Vagina (tissue), 2 donors: ENCODE measurements at regions not wholly inside any gene's neighbourhood (a gene's known extent, or its start where the extent isn't known, plus 50 kb on each side); places are given as distances from the start of the nearest gene placed in this dataset.

ENCODE experiments used
- DNase-seq, 2 donors: peaks; one replicate each; pipeline ENCODE4 v3.0.0-alpha.2; 2017; ENCODE audit errors: extremely low spot score in 2 of 2
- H3K27ac ChIP-seq: fragments of 200-600 bp; sonication (generic); one replicate; pipeline ENCODE4 v1.5.1; 2019
- H3K27me3 ChIP-seq: fragments of 200-600 bp; sonication (generic); one replicate; pipeline ENCODE4 v1.5.1; 2019
- H3K36me3 ChIP-seq, 2 donors: fragments of 200-600 bp; sonication (generic); one replicate each; pipeline ENCODE4 v1.5.1; 2017 to 2019
- H3K4me1 ChIP-seq: fragments of 200-600 bp; sonication (generic); one replicate; pipeline ENCODE4 v1.5.1; 2019
- H3K4me3 ChIP-seq, 2 donors: fragments of 200-600 bp; sonication (generic); 1 replicate in 1 of 2; 2 replicates in 1 of 2; pipeline ENCODE4 v1.5.1; 2016 to 2019
- H3K9me3 ChIP-seq: fragments of 200-600 bp; sonication (generic); one replicate; pipeline ENCODE4 v1.5.1; 2019
- CTCF ChIP-seq, 3 experiments: fragments of 450-650 bp in 2 of 3; fragments of 200-600 bp in 1 of 3; sonication (generic) in 1 of 3; IDR thresholded peaks; one replicate each; pipeline ENCODE4 v1.5.1; 2017 to 2019; ENCODE audit warnings: antibody characterized with exemption in 3 of 3, mild to moderate bottlenecking in 2 of 3, moderate library complexity in 2 of 3
- POLR2A ChIP-seq, 2 donors: fragments of 450-650 bp; IDR thresholded peaks; one replicate each; pipeline ENCODE4 v1.6.1; 2017; ENCODE audit warnings: antibody characterized with exemption in 2 of 2, mild to moderate bottlenecking in 2 of 2, moderate library complexity in 2 of 2
- POLR2AphosphoS5 ChIP-seq, 2 donors: sonication (generic); formaldehyde crosslinking; IDR thresholded peaks; one replicate each; pipeline ENCODE4 v1.9.0; 2017; ENCODE audit warnings: antibody characterized with exemption in 2 of 2, mild to moderate bottlenecking in 2 of 2, low read depth in 1 of 2; ENCODE audit not compliant: insufficient read depth in 1 of 2
- intact Hi-C: fragments of 100-400 bp; cut with DNase I; formaldehyde crosslinking; loops from one replicate; pipeline ENCODE4 v1.15.1; 2023

DNA sequence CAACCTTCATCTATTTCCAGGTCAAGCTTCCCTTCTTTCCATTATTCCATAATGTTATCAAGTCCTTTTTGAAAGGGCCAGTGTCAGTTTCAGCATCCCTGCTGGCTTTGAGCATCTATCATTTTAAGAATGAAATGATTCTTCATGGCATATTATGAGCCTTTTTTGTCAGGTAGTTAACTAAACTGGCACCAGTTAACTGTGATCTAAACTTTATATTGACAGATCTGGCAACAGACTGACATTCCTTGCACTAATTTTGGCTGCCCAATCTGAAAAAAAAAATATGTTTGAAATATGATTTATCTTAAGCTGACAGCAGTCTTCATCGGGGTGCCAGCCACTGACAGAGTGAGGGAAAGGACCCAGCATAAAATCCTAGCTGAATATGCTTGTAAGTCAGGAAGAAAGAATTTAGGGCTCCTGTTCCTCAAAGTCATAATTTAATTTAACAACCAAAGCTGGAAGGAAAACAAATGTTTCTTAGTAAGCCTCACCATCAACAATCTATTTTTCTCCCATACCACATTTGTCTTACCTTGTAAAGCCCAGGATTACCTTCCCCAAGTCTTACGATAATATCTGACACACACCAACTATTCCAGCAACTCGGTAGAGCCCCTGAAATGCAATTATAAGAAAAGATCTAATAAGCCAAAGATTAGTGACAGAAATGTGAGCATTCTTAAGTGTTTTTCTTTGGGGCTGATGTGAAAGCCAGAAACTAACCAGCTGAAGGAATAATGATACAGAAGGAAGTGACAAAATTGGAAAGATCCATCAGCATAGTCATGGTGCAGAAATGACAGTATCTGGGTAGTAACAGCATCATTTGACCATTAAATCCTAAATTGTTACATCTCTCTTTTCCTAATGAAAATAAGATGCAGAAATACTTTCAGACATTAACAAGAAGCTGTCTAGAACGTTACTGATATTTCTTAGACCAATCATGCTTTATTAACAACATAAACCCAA is 228.1 kb downstream of the RBM43 start:
- H3K27ac ChIP-seq, result no peak overlapping the region
- no peaks in the 10 kb centered on the region for H3K36me3 ChIP-seq
- peaks cover 22% of the 10 kb centered on the region for H3K4me1 ChIP-seq
- TF ChIP-seq POLR2A (IDR thresholded peaks at IDR 0.05) (no peak), CTCF (IDR thresholded peaks at IDR 0.05) (no peak), POLR2AphosphoS5 (IDR thresholded peaks at IDR 0.05; ENCODE audit: insufficient read depth in 1 of 2, low read depth in 1 of 2) (no peak)
- intact Hi-C loops, result no loop called here
- no peaks in the 10 kb centered on the region for H3K27me3 ChIP-seq
- H3K4me3 ChIP-seq, result no peak overlapping the region
- no peaks in the 10 kb centered on the region for H3K9me3 ChIP-seq
- DNase-seq, result no peak

DNA sequence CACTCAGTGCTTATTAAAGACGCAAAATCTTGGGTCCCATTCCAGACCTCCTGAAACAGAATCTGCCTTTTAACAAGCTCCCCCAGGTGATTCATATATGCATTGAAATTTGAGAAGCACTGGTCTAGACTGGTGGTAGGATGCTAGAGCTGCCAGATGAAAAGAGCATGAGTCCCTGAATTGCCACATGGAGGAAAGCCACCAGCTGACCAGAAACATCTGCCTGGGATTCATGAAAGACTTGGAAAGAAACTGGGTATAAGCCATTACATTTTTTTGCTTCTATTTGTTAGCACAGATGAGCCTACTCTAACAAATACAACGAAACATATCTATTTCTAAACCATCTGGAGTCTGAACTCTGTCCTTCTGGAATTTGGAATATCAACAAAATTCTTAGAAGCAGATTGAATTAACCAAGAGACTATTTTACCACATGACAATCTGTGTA is 228.9 kb downstream of the RBM43 start:
- no peaks in the 10 kb centered on the region for H3K27me3 ChIP-seq
- no peaks in the 10 kb centered on the region for H3K36me3 ChIP-seq
- H3K9me3 ChIP-seq, result no peaks in the 10 kb centered on the region
- TF ChIP-seq POLR2AphosphoS5 (IDR thresholded peaks at IDR 0.05; ENCODE audit: insufficient read depth in 1 of 2, low read depth in 1 of 2) (no peak), CTCF (IDR thresholded peaks at IDR 0.05) (no peak), POLR2A (IDR thresholded peaks at IDR 0.05) (no peak)
- H3K27ac ChIP-seq, result no peak overlapping the region
- H3K4me3 ChIP-seq, result no peak overlapping the region
- intact Hi-C loops, result no loop called here
- DNase-seq, result no peak
- peaks cover 22% of the 10 kb centered on the region for H3K4me1 ChIP-seq

GRCh38 chr2:151030663-151031230 is 230.9 kb downstream of the RBM43 start:
- TF ChIP-seq POLR2AphosphoS5 (IDR thresholded peaks at IDR 0.05; ENCODE audit: insufficient read depth in 1 of 2, low read depth in 1 of 2) (no peak), CTCF (IDR thresholded peaks at IDR 0.05) (no peak), POLR2A (IDR thresholded peaks at IDR 0.05) (no peak)
- intact Hi-C loops, result no loop called here
- no peak overlapping the region for H3K4me3 ChIP-seq
- H3K36me3 ChIP-seq, result no peaks in the 10 kb centered on the region
- H3K27ac ChIP-seq, result no peak overlapping the region
- no peak for DNase-seq
- no peaks in the 10 kb centered on the region for H3K9me3 ChIP-seq
- H3K27me3 ChIP-seq, result no peaks in the 10 kb centered on the region
- H3K4me1 ChIP-seq, result peaks cover 22% of the 10 kb centered on the region

DNA sequence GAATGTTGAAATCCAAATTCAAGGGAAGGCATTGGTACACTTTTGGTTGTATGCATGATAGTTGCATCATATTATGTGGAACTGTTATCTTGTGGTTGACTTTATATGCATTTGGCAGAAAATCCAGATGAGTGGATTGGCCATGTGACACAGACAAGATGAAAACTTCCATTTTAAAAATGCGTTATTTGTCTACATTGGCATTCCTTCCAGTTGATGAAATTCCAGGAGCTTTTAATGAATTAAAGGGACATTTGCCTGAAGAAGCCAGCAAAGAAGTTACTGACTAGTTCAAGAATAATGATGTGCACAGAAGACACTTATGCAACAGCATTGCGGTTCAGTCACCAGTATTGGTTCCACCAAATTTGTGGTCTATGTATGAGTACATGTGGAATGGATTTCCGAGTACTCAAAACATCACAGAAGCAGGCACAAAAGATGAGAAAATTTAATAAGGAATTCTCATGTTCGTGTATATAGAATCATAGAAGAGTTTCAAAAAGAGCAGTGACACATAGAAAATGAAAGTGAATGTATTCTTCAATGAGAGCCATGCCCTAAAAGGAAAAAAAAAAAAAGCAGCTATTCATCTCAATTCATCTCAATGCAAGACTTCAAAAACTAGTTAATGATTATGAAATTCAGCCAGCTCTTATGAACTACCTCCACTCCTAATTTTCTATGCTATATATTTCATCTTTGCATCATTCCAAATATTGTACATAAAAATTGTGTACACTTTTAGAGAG is 232.1 kb downstream of the RBM43 start:
- intact Hi-C loops, result no loop called here
- H3K27me3 ChIP-seq, result no peaks in the 10 kb centered on the region
- H3K27ac ChIP-seq, result no peak overlapping the region
- peaks cover 22% of the 10 kb centered on the region for H3K4me1 ChIP-seq
- H3K4me3 ChIP-seq, result no peak overlapping the region
- H3K9me3 ChIP-seq, result no peaks in the 10 kb centered on the region
- no peak for DNase-seq
- TF ChIP-seq POLR2AphosphoS5 (IDR thresholded peaks at IDR 0.05; ENCODE audit: insufficient read depth in 1 of 2, low read depth in 1 of 2), result no peak
- H3K36me3 ChIP-seq, result no peaks in the 10 kb centered on the region

DNA sequence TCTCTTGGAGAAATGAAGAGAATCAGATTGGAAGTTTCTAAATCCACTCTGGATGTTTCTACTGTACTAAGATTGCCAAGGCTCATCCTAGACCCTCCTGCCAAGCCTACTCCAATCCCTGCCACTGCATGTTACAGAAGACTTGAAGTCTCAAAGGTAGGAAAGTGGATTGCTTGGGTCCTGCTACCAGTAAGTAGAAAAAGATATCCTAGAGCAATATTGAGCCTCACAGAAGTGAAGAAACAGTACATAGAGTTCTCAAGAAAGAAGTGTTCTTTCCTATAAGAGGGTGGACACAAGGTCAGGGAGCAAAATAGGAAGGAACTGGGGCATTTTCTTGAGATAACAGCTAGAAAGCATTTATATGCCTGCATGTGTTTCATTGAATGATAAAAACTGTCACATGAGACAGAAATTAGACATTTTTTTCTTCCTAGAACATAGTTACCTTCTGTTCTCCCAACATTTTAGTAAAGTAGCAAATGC is 232.9 kb downstream of the RBM43 start:
- intact Hi-C loops, result no loop called here

More for the DNA sequence above, 232.9 kb downstream of the RBM43 start:
- no peaks in the 10 kb centered on the region for H3K9me3 ChIP-seq
- H3K4me1 ChIP-seq, result peaks cover 17% of the 10 kb centered on the region
- no peaks in the 10 kb centered on the region for H3K27me3 ChIP-seq
- no peaks in the 10 kb centered on the region for H3K36me3 ChIP-seq
- DNase-seq, result no peak
- TF ChIP-seq POLR2AphosphoS5 (IDR thresholded peaks at IDR 0.05; ENCODE audit: insufficient read depth in 1 of 2, low read depth in 1 of 2) (no peak), CTCF (IDR thresholded peaks at IDR 0.05) (no peak), POLR2A (IDR thresholded peaks at IDR 0.05) (no peak)
- H3K27ac ChIP-seq, result no peak overlapping the region
- H3K4me3 ChIP-seq, result no peak overlapping the region
